ENCODE measurements at regions not wholly inside any gene's neighbourhood (a gene's known extent, or its start where the extent isn't known, plus 50 kb on each side); places are given as distances from the start of the nearest gene placed in this dataset.

DNA sequence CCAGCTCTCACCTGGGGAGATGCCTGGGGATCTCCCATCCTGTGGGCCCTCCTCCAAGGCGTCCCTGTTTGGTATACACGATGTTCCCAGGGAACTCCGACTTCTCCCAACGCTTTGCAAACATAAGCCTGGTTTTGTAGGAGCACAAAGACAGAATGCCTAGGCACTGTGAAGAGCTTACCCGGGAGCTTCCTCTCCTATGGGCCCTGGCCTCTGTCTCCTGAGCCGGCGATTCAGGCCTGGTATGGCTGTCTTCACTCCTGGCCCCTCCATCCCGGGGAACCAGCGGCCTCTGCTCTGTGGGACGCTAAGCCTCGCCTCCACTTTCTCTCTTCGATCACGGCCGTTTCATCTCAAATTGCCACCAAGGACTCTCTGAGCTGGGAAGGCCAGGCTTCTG is 59.6 kb upstream of the ACTRT2 start:
- H3K4me1 Mint-ChIP-seq, result no peaks in the 10 kb centered on the region
- no peaks in the 10 kb centered on the region for H3K27me3 Mint-ChIP-seq (ENCODE audit: low read depth)
- H3K27ac Mint-ChIP-seq (ENCODE audit: unreplicated experiment), result no peak overlapping the region
- H3K9me3 Mint-ChIP-seq, result peaks cover 12% of the 10 kb centered on the region
- H3K4me3 Mint-ChIP-seq, result no peak overlapping the region
- TF ChIP-seq, protein P1, sequence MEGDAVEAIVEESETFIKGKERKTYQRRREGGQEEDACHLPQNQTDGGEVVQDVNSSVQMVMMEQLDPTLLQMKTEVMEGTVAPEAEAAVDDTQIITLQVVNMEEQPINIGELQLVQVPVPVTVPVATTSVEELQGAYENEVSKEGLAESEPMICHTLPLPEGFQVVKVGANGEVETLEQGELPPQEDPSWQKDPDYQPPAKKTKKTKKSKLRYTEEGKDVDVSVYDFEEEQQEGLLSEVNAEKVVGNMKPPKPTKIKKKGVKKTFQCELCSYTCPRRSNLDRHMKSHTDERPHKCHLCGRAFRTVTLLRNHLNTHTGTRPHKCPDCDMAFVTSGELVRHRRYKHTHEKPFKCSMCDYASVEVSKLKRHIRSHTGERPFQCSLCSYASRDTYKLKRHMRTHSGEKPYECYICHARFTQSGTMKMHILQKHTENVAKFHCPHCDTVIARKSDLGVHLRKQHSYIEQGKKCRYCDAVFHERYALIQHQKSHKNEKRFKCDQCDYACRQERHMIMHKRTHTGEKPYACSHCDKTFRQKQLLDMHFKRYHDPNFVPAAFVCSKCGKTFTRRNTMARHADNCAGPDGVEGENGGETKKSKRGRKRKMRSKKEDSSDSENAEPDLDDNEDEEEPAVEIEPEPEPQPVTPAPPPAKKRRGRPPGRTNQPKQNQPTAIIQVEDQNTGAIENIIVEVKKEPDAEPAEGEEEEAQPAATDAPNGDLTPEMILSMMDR (conservative IDR thresholded peaks at IDR 0.05), result no peak
- DNase-seq (ENCODE audit: low read depth, low spot score), result no peak
- no peaks in the 10 kb centered on the region for H3K36me3 Mint-ChIP-seq (ENCODE audit: low read depth)

DNA sequence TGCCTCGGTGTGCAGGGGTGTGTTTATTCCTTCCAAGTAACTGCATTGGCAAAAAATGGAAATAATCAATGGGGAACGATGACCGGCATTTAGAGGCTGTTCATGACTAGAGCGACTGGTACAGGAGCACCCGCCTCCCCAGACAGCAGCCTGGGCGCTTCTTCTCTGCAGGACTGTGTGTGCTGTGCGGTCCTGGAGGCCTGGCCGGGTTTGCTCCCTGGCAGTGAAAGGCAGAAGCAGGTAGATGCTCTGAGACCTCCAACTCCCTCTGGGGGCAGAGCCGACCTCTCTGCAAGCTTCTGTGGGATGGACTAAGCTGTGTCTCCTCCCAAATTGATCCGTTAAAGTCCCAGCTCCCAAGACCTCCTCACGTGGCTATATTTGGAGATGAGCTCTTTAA is 59.2 kb upstream of the ACTRT2 start:
- Mint-ChIP-seq H3K36me3 (ENCODE audit: low read depth) (no peaks in the 10 kb centered on the region), H3K27ac (ENCODE audit: unreplicated experiment) (no peak overlapping the region), H3K9me3 (peaks cover 12% of the 10 kb centered on the region), H3K4me3 (no peak overlapping the region), H3K27me3 (ENCODE audit: low read depth) (no peaks in the 10 kb centered on the region), H3K4me1 (no peaks in the 10 kb centered on the region)
- TF ChIP-seq, protein P1 (conservative IDR thresholded peaks at IDR 0.05), result no peak
- no peak for DNase-seq (ENCODE audit: low read depth, low spot score)

DNA sequence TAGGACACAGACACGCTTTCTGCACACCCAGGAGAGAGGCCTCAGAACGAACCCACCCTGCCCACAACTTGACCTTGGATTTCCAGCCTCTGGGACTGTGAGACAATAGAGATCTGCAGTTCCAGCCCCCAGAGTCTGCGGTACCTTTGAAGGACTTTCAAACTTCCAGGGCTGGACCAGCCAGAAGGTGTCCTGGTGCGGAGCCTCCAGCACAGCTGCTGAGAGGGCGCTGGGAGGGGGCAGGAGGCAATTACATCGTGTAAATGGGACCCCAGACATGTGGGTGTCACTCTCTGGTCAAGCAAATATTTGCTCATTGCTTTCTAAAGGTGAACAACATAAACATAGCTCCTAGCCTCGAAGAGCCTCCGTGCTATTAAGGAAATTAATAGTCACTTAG is 58.7 kb upstream of the ACTRT2 start:
- Mint-ChIP-seq H3K36me3 (ENCODE audit: low read depth) (no peaks in the 10 kb centered on the region), H3K4me1 (no peaks in the 10 kb centered on the region), H3K27me3 (ENCODE audit: low read depth) (no peaks in the 10 kb centered on the region), H3K9me3 (peaks cover 11% of the 10 kb centered on the region), H3K27ac (ENCODE audit: unreplicated experiment) (no peak overlapping the region), H3K4me3 (no peak overlapping the region)
- no peak for DNase-seq (ENCODE audit: low read depth, low spot score)
- TF ChIP-seq, protein P1 (conservative IDR thresholded peaks at IDR 0.05), result no peak

DNA sequence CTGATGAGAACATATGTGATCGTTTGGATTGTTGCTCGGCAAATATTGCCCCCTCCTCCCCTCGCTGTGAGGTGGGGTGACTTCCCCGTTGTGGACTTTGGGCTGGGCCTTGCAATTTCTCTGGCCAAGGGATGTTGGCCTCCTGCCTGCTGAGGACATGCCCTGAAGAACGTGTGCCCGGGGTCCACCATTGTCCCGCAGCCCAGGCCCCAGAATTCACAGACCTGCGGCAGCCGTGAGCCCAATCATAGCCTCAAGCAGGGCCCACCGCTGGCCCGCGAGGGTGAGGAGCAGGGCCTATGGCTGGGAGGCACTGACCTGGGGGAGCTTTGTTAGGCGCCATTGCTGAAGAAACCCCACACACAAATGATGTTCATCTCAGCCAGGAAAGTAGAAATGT is 58.3 kb upstream of the ACTRT2 start:
- TF ChIP-seq, protein P1 (conservative IDR thresholded peaks at IDR 0.05), result no peak
- DNase-seq (ENCODE audit: low read depth, low spot score), result no peak
- Mint-ChIP-seq H3K4me1 (no peaks in the 10 kb centered on the region), H3K27ac (ENCODE audit: unreplicated experiment) (no peak overlapping the region), H3K27me3 (ENCODE audit: low read depth) (no peaks in the 10 kb centered on the region), H3K9me3 (peaks cover 8% of the 10 kb centered on the region), H3K4me3 (no peak overlapping the region), H3K36me3 (ENCODE audit: low read depth) (no peaks in the 10 kb centered on the region)

DNA sequence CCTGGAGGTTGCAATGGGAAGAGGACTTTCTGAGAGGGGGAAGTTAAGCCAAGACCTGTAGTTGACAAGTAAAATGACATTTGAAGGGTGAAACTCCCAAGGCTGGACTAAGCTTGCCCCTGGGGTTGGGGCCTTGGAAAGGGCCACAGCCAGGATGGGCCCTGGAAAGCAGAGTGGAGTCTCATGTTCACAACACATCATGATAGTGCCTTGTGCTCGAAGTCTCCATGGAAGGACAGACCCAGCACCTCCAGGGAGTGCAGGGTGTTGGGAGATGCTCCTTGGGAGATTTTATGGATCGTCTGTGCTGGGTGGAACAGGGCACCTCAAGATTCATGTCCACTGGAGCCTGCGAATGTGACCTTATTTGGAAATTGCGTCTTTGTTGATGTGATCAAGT is 55.6 kb upstream of the ACTRT2 start:
- no peak for DNase-seq (ENCODE audit: low read depth, low spot score)
- Mint-ChIP-seq H3K27me3 (ENCODE audit: low read depth) (no peaks in the 10 kb centered on the region), H3K36me3 (ENCODE audit: low read depth) (no peaks in the 10 kb centered on the region), H3K9me3 (peaks cover 6% of the 10 kb centered on the region), H3K4me3 (no peak overlapping the region), H3K4me1 (no peaks in the 10 kb centered on the region), H3K27ac (ENCODE audit: unreplicated experiment) (no peak overlapping the region)
- TF ChIP-seq, protein P1 (conservative IDR thresholded peaks at IDR 0.05), result no peak
